ENCODE measurements at regions not wholly inside any gene's neighbourhood (a gene's known extent, or its start where the extent isn't known, plus 50 kb on each side); places are given as distances from the start of the nearest gene placed in this dataset.
A peak's percentile ranks its signal among the peaks of the same experiment; 100 is the strongest.

GRCh38 chr12:67559751-67560150, 88.8 kb upstream of the DYRK2 start:
- Histone ChIP-seq H3K4me3 (no peak overlapping the region), H3K27me3 (no peaks in the 10 kb centered on the region), H3K9me3 (no peaks in the 10 kb centered on the region), H3K27ac (no peak overlapping the region), H3K36me3 (no peaks in the 10 kb centered on the region), H3K4me1 (no peaks in the 10 kb centered on the region)
- no peak for ATAC-seq
- DNase-seq, result no peak
- no peak for FAIRE-seq
- 89 to 97% methylated on average over 3 of the region's 3 CpGs for WGBS, 2 donors
- TF ChIP-seq CTCF (IDR thresholded peaks at IDR 0.05), result no peak
- intact Hi-C loops (cut with DNase I), result no loop called here

GRCh38 chr12:67562513-67563287, 85.8 kb upstream of the DYRK2 start:
- ATAC-seq (peak; percentile 87 to 94 (median 90)), FAIRE-seq (no peak), DNase-seq (peak in 2 of 6 donors; percentile 13 to 16)
- Histone ChIP-seq H3K27me3 (no peaks in the 10 kb centered on the region), H3K4me1 (no peaks in the 10 kb centered on the region), H3K4me3 (no peak overlapping the region), H3K36me3 (no peaks in the 10 kb centered on the region), H3K9me3 (no peaks in the 10 kb centered on the region), H3K27ac (peak overlapping the region in 2 of 4 donors; percentile 57 to 63)
- TF ChIP-seq CTCF (IDR thresholded peaks at IDR 0.05), result no peak
- intact Hi-C loops (cut with DNase I), result no loop called here
- WGBS, 2 donors, result 21 to 30% methylated on average over 3 of the region's 3 CpGs

- no peaks in the 10 kb centered on the region for H3K27me3 ChIP-seq
- no peaks in the 10 kb centered on the region for H3K4me1 ChIP-seq
- no peak overlapping the region for H3K4me3 ChIP-seq
- FAIRE-seq (no peak), DNase-seq (no peak), ATAC-seq (no peak)
- H3K36me3 ChIP-seq, result no peaks in the 10 kb centered on the region
- intact Hi-C loops (cut with DNase I), result no loop called here
- no peaks in the 10 kb centered on the region for H3K9me3 ChIP-seq
- WGBS, 2 donors, result 73 to 81% methylated on average over 2 of the region's 2 CpGs
- no peak for TF ChIP-seq CTCF (IDR thresholded peaks at IDR 0.05)
- H3K27ac ChIP-seq, result no peak overlapping the region
Observed at GRCh38 chr12:67568055-67568454, 80.5 kb upstream of the DYRK2 start.

GRCh38 chr12:67572492-67572891, 76.1 kb upstream of the DYRK2 start:
- intact Hi-C loops (cut with DNase I), result no loop called here
- no peak for FAIRE-seq

More at GRCh38 chr12:67572492-67572891, 76.1 kb upstream of the DYRK2 start:
- H3K9me3 ChIP-seq, result no peaks in the 10 kb centered on the region
- no peaks in the 10 kb centered on the region for H3K4me1 ChIP-seq
- no peak overlapping the region for H3K4me3 ChIP-seq
- no peaks in the 10 kb centered on the region for H3K36me3 ChIP-seq
- H3K27me3 ChIP-seq, result no peaks in the 10 kb centered on the region
- no peak for TF ChIP-seq CTCF (IDR thresholded peaks at IDR 0.05)
- peak in 1 of 4 donors; percentile 16 for ATAC-seq
- no peak overlapping the region for H3K27ac ChIP-seq
- DNase-seq, result no peak
